ENCODE measurements at regions not wholly inside any gene's neighbourhood (a gene's known extent, or its start where the extent isn't known, plus 50 kb on each side); places are given as distances from the start of the nearest gene placed in this dataset.
"Not testable (repeated sequence)": the region's sequence is repeated elsewhere in the genome, so short reads cannot be mapped to it uniquely, and the experiment has no call there.

- no peak for FAIRE-seq
Measured at GRCh38 chr1:221983444-221983843, 241.6 kb upstream of the DUSP10 start.

GRCh38 chr1:221981461-221981860 lies 239.6 kb upstream of the DUSP10 start:
- FAIRE-seq: no peak

- no peak for FAIRE-seq
Measured at GRCh38 chr1:221979444-221980032, 237.6 kb upstream of the DUSP10 start.

GRCh38 chr1:221978631-221979334 lies 236.9 kb upstream of the DUSP10 start:
- FAIRE-seq: not testable (repeated sequence)

- not testable (repeated sequence) for FAIRE-seq
Measured at GRCh38 chr1:221973787-221974186, 231.9 kb upstream of the DUSP10 start.

GRCh38 chr1:221972276-221973235 lies 230.7 kb upstream of the DUSP10 start:
- no peak for FAIRE-seq

GRCh38 chr1:221971035-221971434 lies 229.1 kb upstream of the DUSP10 start:
- FAIRE-seq: not testable (repeated sequence)

- not testable (repeated sequence) for FAIRE-seq
Measured at GRCh38 chr1:221969298-221969858, 227.5 kb upstream of the DUSP10 start.

- not testable (repeated sequence) for FAIRE-seq
Measured at GRCh38 chr1:221967538-221967937, 225.6 kb upstream of the DUSP10 start.

- not testable (repeated sequence) for FAIRE-seq
Measured at GRCh38 chr1:221966888-221967287, 225.0 kb upstream of the DUSP10 start.

- not testable (repeated sequence) for FAIRE-seq
Measured at GRCh38 chr1:221965891-221966290, 224.0 kb upstream of the DUSP10 start.

GRCh38 chr1:221965252-221965651 lies 223.4 kb upstream of the DUSP10 start:
- no peak for FAIRE-seq

GRCh38 chr1:221963742-221964141 lies 221.9 kb upstream of the DUSP10 start:
- no peak for FAIRE-seq

- no peak for FAIRE-seq
Measured at GRCh38 chr1:221962385-221962784, 220.5 kb upstream of the DUSP10 start.

GRCh38 chr1:221961532-221962292 lies 219.8 kb upstream of the DUSP10 start:
- FAIRE-seq: no peak

- not testable (repeated sequence) for FAIRE-seq
Measured at GRCh38 chr1:221958161-221958562, 216.3 kb upstream of the DUSP10 start.

- not testable (repeated sequence) for FAIRE-seq
Measured at GRCh38 chr1:221957350-221957749, 215.5 kb upstream of the DUSP10 start.

GRCh38 chr1:221949996-221950395 lies 208.1 kb upstream of the DUSP10 start:
- no peak for FAIRE-seq

- FAIRE-seq: no peak
Measured at GRCh38 chr1:221948459-221948858, 206.6 kb upstream of the DUSP10 start.

GRCh38 chr1:221947731-221948130 lies 205.8 kb upstream of the DUSP10 start:
- no peak for FAIRE-seq

GRCh38 chr1:221946768-221947167 lies 204.9 kb upstream of the DUSP10 start:
- FAIRE-seq: no peak

- no peak for FAIRE-seq
Measured at GRCh38 chr1:221945669-221946068, 203.8 kb upstream of the DUSP10 start.
